Lower leg skin (tissue), 4 donors: ENCODE measurements at regions not wholly inside any gene's neighbourhood (a gene's known extent, or its start where the extent isn't known, plus 50 kb on each side); places are given as distances from the start of the nearest gene placed in this dataset.

Experiments used
- DNase-seq, 2 donors: peaks; one replicate each; pipeline ENCODE4 v3.0.0-alpha.2; 2019; ENCODE audit warnings: low spot score in 2 of 2
- H3K4me3 ChIP-seq: fragments of 200-600 bp; sonication (generic); 2 replicates; pipeline ENCODE4 v1.5.1; 2017; ENCODE audit warnings: mild to moderate bottlenecking, low read depth; ENCODE audit not compliant: poor library complexity, severe bottlenecking
- CTCF ChIP-seq, 3 donors: fragments of 450-650 bp; IDR thresholded peaks; one replicate each; pipeline ENCODE4 v1.5.1; 2016; ENCODE audit warnings: antibody characterized with exemption in 3 of 3, mild to moderate bottlenecking in 3 of 3, moderate library complexity in 2 of 3
- POLR2A ChIP-seq, 2 donors: fragments of 450-650 bp; IDR thresholded peaks; one replicate each; pipeline ENCODE4 v1.6.1; 2016 to 2017; ENCODE audit warnings: antibody characterized with exemption in 2 of 2, mild to moderate bottlenecking in 1 of 2, moderate library complexity in 1 of 2
- WGBS, 2 donors: methylation state at CpG; one replicate each; pipeline ENCODE4 v1.1.5; 2018; 5-methylcytosine and 5-hydroxymethylcytosine counted together
- intact Hi-C: fragments of 100-400 bp; cut with DNase I; formaldehyde crosslinking; loops from one replicate; pipeline ENCODE4 v1.15.0; 2023; ENCODE audit warnings: low total_unique reads

GRCh38 chr5:106152569-106152968, 1518.2 kb downstream of the EFNA5 start:
- no peak overlapping the region for H3K4me3 ChIP-seq
- intact Hi-C loops = no loop called here
- TF ChIP-seq POLR2A (IDR thresholded peaks at IDR 0.05) = no peak
- no peak for TF ChIP-seq CTCF (IDR thresholded peaks at IDR 0.05)
- DNase-seq = no peak
- WGBS, 2 donors = 98 to 99% methylated on average over 1 of the region's 1 CpG

- H3K4me3 ChIP-seq = no peak overlapping the region
- DNase-seq = no peak
- TF ChIP-seq CTCF (IDR thresholded peaks at IDR 0.05) = no peak
- no peak for TF ChIP-seq POLR2A (IDR thresholded peaks at IDR 0.05)
- intact Hi-C loops = no loop called here
Measured at GRCh38 chr5:106142116-106142515, 1528.6 kb downstream of the EFNA5 start.

DNA sequence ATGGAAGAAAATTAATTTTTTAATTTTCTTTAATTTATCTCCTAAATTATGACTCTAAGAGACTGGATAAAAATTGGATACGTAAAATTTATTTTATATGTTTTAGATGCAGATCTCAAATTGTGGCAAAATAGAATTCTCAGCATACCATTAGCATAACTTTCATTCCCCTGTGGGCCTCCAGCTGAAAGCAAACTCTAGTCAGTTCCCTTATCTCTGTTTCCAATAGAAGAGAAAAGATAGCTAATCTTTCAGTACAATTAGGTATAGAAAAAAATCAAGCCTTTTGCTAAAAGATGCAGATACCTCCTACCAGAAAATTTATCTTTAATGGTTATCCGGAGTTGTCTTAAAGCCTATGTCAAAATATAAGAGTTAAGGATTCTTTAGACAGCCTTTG, 1530.6 kb downstream of the EFNA5 start:
- TF ChIP-seq CTCF (IDR thresholded peaks at IDR 0.05) (no peak), POLR2A (IDR thresholded peaks at IDR 0.05) (no peak)
- no peak for DNase-seq
- intact Hi-C loops = no loop called here
- H3K4me3 ChIP-seq = no peak overlapping the region
- WGBS, 2 donors = 80 to 84% methylated on average over 2 of the region's 2 CpGs

DNA sequence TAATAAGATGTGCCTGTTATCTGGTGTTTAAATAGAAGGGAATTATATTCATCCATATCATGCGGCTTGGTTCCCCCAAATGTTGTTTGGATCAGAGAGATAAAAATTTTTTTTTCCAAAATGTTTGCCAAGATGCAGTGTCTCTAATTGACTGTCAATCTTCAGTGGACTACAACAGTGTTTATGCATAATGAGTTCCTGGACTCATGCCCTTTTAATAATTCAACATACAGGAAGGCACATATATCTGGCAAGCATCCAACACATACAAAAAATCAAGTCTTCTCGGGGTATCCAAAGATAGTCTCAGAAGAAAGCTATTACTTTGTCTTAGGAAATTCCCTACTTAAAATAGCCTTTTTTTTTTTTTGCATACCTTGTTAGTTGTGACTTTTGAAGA, 1534.7 kb downstream of the EFNA5 start:
- no peak for DNase-seq
- no peak for TF ChIP-seq CTCF (IDR thresholded peaks at IDR 0.05)
- TF ChIP-seq POLR2A (IDR thresholded peaks at IDR 0.05) = no peak
- 45 to 46% methylated on average over 2 of the region's 2 CpGs for WGBS, 2 donors
- intact Hi-C loops = no loop called here
- no peak overlapping the region for H3K4me3 ChIP-seq

DNA sequence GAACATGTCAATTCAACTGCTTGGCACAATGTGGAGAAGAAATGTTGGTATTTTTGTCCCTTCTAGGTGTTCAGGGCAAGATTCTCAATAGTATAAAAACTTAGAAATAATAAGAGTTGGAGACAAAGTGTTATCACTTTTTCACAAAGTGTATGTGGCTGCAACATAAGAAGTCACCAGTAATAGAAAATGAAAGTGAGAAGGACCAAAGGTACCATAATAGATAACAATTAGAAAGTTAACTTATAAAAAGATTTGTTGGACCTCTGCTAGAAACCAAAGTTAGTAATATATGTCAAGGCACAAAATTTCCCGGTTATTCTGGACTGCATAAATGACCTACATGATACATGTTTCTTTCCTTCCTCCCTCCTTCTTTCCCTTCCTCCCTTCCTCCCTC, 1535.3 kb downstream of the EFNA5 start:
- TF ChIP-seq CTCF (IDR thresholded peaks at IDR 0.05) (no peak), POLR2A (IDR thresholded peaks at IDR 0.05) (no peak)
- WGBS, 2 donors = 81 to 86% methylated on average over 1 of the region's 1 CpG
- no peak overlapping the region for H3K4me3 ChIP-seq
- no peak for DNase-seq
- intact Hi-C loops = no loop called here

DNA sequence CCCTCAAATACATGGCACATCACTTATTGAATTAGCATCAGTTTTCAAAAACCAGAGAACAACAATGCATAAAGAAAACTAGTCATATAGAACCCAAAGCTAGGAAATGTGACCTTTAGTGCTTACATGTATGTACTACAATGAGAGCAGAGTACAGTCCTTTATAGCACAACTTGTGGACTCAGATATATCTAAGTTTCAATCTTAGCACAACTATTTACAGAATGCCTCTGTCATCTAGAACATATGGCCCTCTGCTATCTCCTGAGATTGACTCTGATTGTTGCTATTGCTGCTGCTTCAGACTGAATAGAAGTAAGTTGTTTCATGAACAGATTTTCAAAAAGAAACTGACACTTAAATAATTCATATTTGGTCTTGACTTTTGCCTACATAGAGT, 1536.2 kb downstream of the EFNA5 start:
- DNase-seq = no peak
- TF ChIP-seq POLR2A (IDR thresholded peaks at IDR 0.05) = no peak
- TF ChIP-seq CTCF (IDR thresholded peaks at IDR 0.05) = no peak

More for the DNA sequence above, 1536.2 kb downstream of the EFNA5 start:
- intact Hi-C loops = no loop called here
- H3K4me3 ChIP-seq = no peak overlapping the region
